IPS-20b (cell line): ENCODE measurements at regions not wholly inside any gene's neighbourhood (a gene's known extent, or its start where the extent isn't known, plus 50 kb on each side); places are given as distances from the start of the nearest gene placed in this dataset.
A peak's percentile ranks its signal among the peaks of the same experiment; 100 is the strongest.

Experiments used
- H3K27ac ChIP-seq: one replicate; pipeline ENCODE4 v1.5.1; 2013; ENCODE audit warnings: low read length
- H3K27me3 ChIP-seq: 2 replicates; pipeline ENCODE4 v1.6.1; 2013; ENCODE audit warnings: mild to moderate bottlenecking, low read length, inconsistent platforms; ENCODE audit not compliant: insufficient read depth
- H3K36me3 ChIP-seq: 2 replicates; pipeline ENCODE4 v1.6.1; 2013; ENCODE audit warnings: low read depth, mild to moderate bottlenecking, inconsistent platforms, low read length, moderate library complexity; ENCODE audit not compliant: insufficient read depth
- H3K4me1 ChIP-seq: 2 replicates; pipeline ENCODE4 v1.6.1; 2013; ENCODE audit warnings: mild to moderate bottlenecking, control low read depth, inconsistent platforms, low read length, moderate library complexity; ENCODE audit not compliant: insufficient read depth
- H3K4me3 ChIP-seq: 2 replicates; pipeline ENCODE4 v1.5.1; 2013; ENCODE audit warnings: mild to moderate bottlenecking, low read length, inconsistent platforms
- H3K9ac ChIP-seq: 2 replicates; pipeline ENCODE4 v1.6.1; 2013; ENCODE audit warnings: low read depth, mild to moderate bottlenecking, inconsistent platforms, low read length, moderate library complexity
- H3K9me3 ChIP-seq: 2 replicates; pipeline ENCODE4 v1.6.1; 2013; ENCODE audit warnings: mild to moderate bottlenecking, low read depth, low read length, inconsistent platforms; ENCODE audit not compliant: insufficient read depth

- peak overlapping the region; percentile 35; the same call in 1 of the 2 replicates for H3K9ac ChIP-seq
- H3K27ac ChIP-seq: no peak overlapping the region
- peaks cover 33% of the 10 kb centered on the region; the same call in 1 of the 2 replicates for H3K4me1 ChIP-seq
- H3K27me3 ChIP-seq: no peaks in the 10 kb centered on the region
- H3K9me3 ChIP-seq: no peaks in the 10 kb centered on the region
- H3K4me3 ChIP-seq: peak overlapping the region; percentile 15; the same call in 1 of the 2 replicates
- no peaks in the 10 kb centered on the region for H3K36me3 ChIP-seq
These were observed 233.4 kb upstream of the FGGY start for GRCh38 chr1:59063501-59063900.

- no peaks in the 10 kb centered on the region for H3K9me3 ChIP-seq
- no peak overlapping the region; the same call in 1 of the 2 replicates for H3K9ac ChIP-seq
- peak overlapping the region; percentile 13 for H3K27ac ChIP-seq
- H3K4me1 ChIP-seq: peaks cover 33% of the 10 kb centered on the region; the same call in 1 of the 2 replicates
- H3K4me3 ChIP-seq: no peak overlapping the region
- H3K27me3 ChIP-seq: no peaks in the 10 kb centered on the region
- H3K36me3 ChIP-seq: no peaks in the 10 kb centered on the region
These were observed 232.3 kb upstream of the FGGY start for GRCh38 chr1:59064592-59064991.

- peaks cover 34% of the 10 kb centered on the region; the same call in 1 of the 2 replicates for H3K4me1 ChIP-seq
These were observed 230.7 kb upstream of the FGGY start for GRCh38 chr1:59066236-59066635.

GRCh38 chr1:59070610-59071009 is 226.3 kb upstream of the FGGY start:
- Histone ChIP-seq H3K27ac (no peak overlapping the region), H3K36me3 (no peaks in the 10 kb centered on the region), H3K9me3 (no peaks in the 10 kb centered on the region), H3K4me1 (peaks cover 22% of the 10 kb centered on the region), H3K4me3 (no peak overlapping the region), H3K27me3 (no peaks in the 10 kb centered on the region), H3K9ac (no peak overlapping the region)

More at GRCh38 chr1:59066236-59066635, 230.7 kb upstream of the FGGY start:
- Histone ChIP-seq H3K9ac (no peak overlapping the region), H3K4me3 (no peak overlapping the region), H3K27ac (no peak overlapping the region), H3K27me3 (no peaks in the 10 kb centered on the region), H3K9me3 (no peaks in the 10 kb centered on the region), H3K36me3 (no peaks in the 10 kb centered on the region)

GRCh38 chr1:59071289-59071688 is 225.6 kb upstream of the FGGY start:
- no peak overlapping the region for H3K4me3 ChIP-seq
- H3K9ac ChIP-seq: 0 out of 2 replicates have a peak overlapping the region, but pooled peaks have one; percentile 9
- no peak overlapping the region for H3K27ac ChIP-seq

GRCh38 chr1:59071876-59072582 is 224.9 kb upstream of the FGGY start:
- no peaks in the 10 kb centered on the region for H3K36me3 ChIP-seq
- H3K27me3 ChIP-seq: no peaks in the 10 kb centered on the region
- H3K27ac ChIP-seq: no peak overlapping the region
- H3K9ac ChIP-seq: no peak overlapping the region; the same call in 1 of the 2 replicates
- H3K9me3 ChIP-seq: no peaks in the 10 kb centered on the region
- H3K4me3 ChIP-seq: no peak overlapping the region; the same call in 1 of the 2 replicates
- H3K4me1 ChIP-seq: peaks cover 34% of the 10 kb centered on the region

More at GRCh38 chr1:59071289-59071688, 225.6 kb upstream of the FGGY start:
- H3K36me3 ChIP-seq: no peaks in the 10 kb centered on the region
- H3K4me1 ChIP-seq: peaks cover 27% of the 10 kb centered on the region
- H3K9me3 ChIP-seq: no peaks in the 10 kb centered on the region
- H3K27me3 ChIP-seq: no peaks in the 10 kb centered on the region

GRCh38 chr1:59072583-59072947 is 224.3 kb upstream of the FGGY start:
- Histone ChIP-seq H3K27me3 (no peaks in the 10 kb centered on the region), H3K9ac (no peak overlapping the region), H3K9me3 (no peaks in the 10 kb centered on the region), H3K36me3 (no peaks in the 10 kb centered on the region), H3K27ac (no peak overlapping the region), H3K4me3 (no peak overlapping the region; the same call in 1 of the 2 replicates), H3K4me1 (peaks cover 40% of the 10 kb centered on the region)

GRCh38 chr1:59074598-59074997 is 222.3 kb upstream of the FGGY start:
- Histone ChIP-seq H3K4me3 (no peak overlapping the region), H3K9ac (no peak overlapping the region), H3K36me3 (no peaks in the 10 kb centered on the region), H3K9me3 (no peaks in the 10 kb centered on the region), H3K27me3 (no peaks in the 10 kb centered on the region), H3K27ac (no peak overlapping the region), H3K4me1 (peaks cover 58% of the 10 kb centered on the region)

DNA sequence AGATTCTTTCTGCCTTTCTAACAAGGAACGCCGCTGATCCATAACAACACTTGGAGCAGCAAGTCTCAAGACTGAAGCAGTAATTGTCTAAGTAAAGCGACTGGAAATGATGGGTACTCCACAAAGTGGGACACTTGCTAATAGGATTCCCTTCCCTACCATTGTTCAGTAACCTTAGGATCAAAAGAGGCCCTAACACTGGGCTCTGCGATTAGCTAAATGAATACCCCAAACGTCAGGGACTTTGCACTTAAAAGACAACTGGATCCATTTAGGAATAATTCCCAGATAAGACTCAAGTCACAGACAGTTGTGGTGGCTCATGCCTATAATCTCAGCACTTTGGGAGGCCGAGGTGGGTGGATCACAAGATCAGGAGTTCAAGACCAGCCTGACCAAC is 221.9 kb upstream of the FGGY start:
- Histone ChIP-seq H3K9ac (no peak overlapping the region), H3K36me3 (no peaks in the 10 kb centered on the region), H3K27ac (no peak overlapping the region), H3K4me1 (peaks cover 62% of the 10 kb centered on the region), H3K4me3 (no peak overlapping the region), H3K9me3 (no peaks in the 10 kb centered on the region), H3K27me3 (no peaks in the 10 kb centered on the region)

GRCh38 chr1:59076612-59077011 is 220.3 kb upstream of the FGGY start:
- peak overlapping the region; percentile 96 for H3K27ac ChIP-seq
- H3K36me3 ChIP-seq: no peaks in the 10 kb centered on the region
- peak overlapping the region; percentile 82; the same call in 1 of the 2 replicates for H3K9ac ChIP-seq
- no peaks in the 10 kb centered on the region for H3K9me3 ChIP-seq
- peaks cover 64% of the 10 kb centered on the region for H3K4me1 ChIP-seq
- H3K27me3 ChIP-seq: no peaks in the 10 kb centered on the region
- no peak overlapping the region for H3K4me3 ChIP-seq

- H3K27ac ChIP-seq: peak overlapping the region; percentile 96
- H3K9ac ChIP-seq: peak overlapping the region; percentile 82
- no peaks in the 10 kb centered on the region for H3K9me3 ChIP-seq
- H3K4me1 ChIP-seq: peaks cover 55% of the 10 kb centered on the region
- H3K36me3 ChIP-seq: no peaks in the 10 kb centered on the region
- peak overlapping the region; percentile 65 for H3K4me3 ChIP-seq
- no peaks in the 10 kb centered on the region for H3K27me3 ChIP-seq
These were observed 219.3 kb upstream of the FGGY start for GRCh38 chr1:59077466-59078069.
